Choroid plexus epithelial cell (primary cell): ENCODE measurements at regions not wholly inside any gene's neighbourhood (a gene's known extent, or its start where the extent isn't known, plus 50 kb on each side); places are given as distances from the start of the nearest gene placed in this dataset.

ENCODE experiments used
- DNase-seq: peaks from one replicate; pipeline ENCODE4 v3.0.0-alpha.2; 2010; ENCODE audit warnings: low read depth
- H3K4me3 ChIP-seq: 2 replicates; pipeline ENCODE4 v1.5.1; 2011; ENCODE audit warnings: low read depth, mild to moderate bottlenecking, control low read depth, low read length, moderate library complexity
- CTCF ChIP-seq: conservative IDR thresholded peaks from 2 replicates; pipeline ENCODE4 v1.5.1; 2011; ENCODE audit warnings: low read depth, mild to moderate bottlenecking, control low read depth, inconsistent platforms, low read length, moderate library complexity

- TF ChIP-seq CTCF: no peak
These were observed 284.3 kb upstream of the NEBL start for GRCh38 chr10:21181451-21181850.

GRCh38 chr10:21180604-21181003 lies 283.5 kb upstream of the NEBL start:
- no peak for DNase-seq
- H3K4me3 ChIP-seq: no peak overlapping the region
- no peak for TF ChIP-seq CTCF

More at GRCh38 chr10:21181451-21181850, 284.3 kb upstream of the NEBL start:
- DNase-seq: no peak
- H3K4me3 ChIP-seq: no peak overlapping the region

GRCh38 chr10:21176934-21177480 lies 279.9 kb upstream of the NEBL start:
- no peak overlapping the region for H3K4me3 ChIP-seq
- no peak for DNase-seq
- no peak for TF ChIP-seq CTCF

GRCh38 chr10:21175797-21176196 lies 278.7 kb upstream of the NEBL start:
- no peak for DNase-seq
- TF ChIP-seq CTCF: no peak
- H3K4me3 ChIP-seq: no peak overlapping the region

- H3K4me3 ChIP-seq: peak overlapping the region; percentile 77
- peak; percentile 55 for DNase-seq
These were observed 277.8 kb upstream of the NEBL start for GRCh38 chr10:21174715-21175495.

GRCh38 chr10:21173802-21174714 lies 276.9 kb upstream of the NEBL start:
- peak overlapping the region; percentile 77 for H3K4me3 ChIP-seq
- no peak for TF ChIP-seq CTCF
- peak; percentile 23 for DNase-seq

More at GRCh38 chr10:21174715-21175495, 277.8 kb upstream of the NEBL start:
- TF ChIP-seq CTCF: no peak
